GM10266 (cell line): ENCODE measurements at regions not wholly inside any gene's neighbourhood (a gene's known extent, or its start where the extent isn't known, plus 50 kb on each side); places are given as distances from the start of the nearest gene placed in this dataset.

ENCODE experiments used
- DNase-seq: peaks from one replicate; pipeline ENCODE4 v3.0.0; 2012; ENCODE audit errors: extremely low spot score
- TF ChIP-seq, protein P1 (sequence below): IDR thresholded peaks from 2 replicates; pipeline ENCODE4 v1.5.1; 2012; ENCODE audit warnings: mild to moderate bottlenecking, low read depth; ENCODE audit not compliant: control insufficient read depth, insufficient read depth; ENCODE audit errors: missing control alignments

DNA sequence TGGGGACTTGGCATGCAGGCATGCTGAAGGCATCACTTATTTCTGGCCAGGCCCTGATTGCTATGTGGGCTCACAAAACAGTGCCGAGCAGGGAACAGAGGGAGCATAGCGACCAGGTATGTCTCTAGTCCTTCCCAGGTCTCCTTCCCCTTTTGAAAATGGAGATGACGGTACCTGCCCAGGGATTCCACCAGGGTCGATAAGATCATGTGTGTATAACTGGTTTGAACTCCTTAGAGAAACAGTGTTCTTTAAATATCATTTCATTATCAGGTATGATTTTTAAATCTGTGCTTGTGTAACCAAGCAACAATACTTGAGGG, 280.6 kb downstream of the FOXO1 start:
- DNase-seq, result no peak
- TF ChIP-seq, protein P1, sequence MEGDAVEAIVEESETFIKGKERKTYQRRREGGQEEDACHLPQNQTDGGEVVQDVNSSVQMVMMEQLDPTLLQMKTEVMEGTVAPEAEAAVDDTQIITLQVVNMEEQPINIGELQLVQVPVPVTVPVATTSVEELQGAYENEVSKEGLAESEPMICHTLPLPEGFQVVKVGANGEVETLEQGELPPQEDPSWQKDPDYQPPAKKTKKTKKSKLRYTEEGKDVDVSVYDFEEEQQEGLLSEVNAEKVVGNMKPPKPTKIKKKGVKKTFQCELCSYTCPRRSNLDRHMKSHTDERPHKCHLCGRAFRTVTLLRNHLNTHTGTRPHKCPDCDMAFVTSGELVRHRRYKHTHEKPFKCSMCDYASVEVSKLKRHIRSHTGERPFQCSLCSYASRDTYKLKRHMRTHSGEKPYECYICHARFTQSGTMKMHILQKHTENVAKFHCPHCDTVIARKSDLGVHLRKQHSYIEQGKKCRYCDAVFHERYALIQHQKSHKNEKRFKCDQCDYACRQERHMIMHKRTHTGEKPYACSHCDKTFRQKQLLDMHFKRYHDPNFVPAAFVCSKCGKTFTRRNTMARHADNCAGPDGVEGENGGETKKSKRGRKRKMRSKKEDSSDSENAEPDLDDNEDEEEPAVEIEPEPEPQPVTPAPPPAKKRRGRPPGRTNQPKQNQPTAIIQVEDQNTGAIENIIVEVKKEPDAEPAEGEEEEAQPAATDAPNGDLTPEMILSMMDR, result no peak

DNA sequence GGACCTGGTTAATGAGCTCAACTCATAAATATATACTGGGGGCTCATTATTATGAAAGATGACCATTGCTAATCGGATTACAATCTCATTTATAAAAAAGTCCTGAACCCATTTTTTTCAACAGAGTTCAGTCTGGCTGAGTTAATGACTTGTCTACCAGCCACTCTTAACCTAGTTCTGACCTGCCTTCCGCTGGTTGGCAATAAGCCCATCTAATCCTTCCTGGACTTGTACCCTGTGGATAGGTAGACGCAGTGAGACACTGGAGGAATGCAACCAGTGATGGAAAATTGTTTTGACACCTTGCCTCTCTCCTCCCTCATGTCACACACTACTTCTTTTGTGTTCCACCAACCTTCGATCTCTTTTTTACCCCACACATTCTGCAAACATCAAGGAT, 279.9 kb downstream of the FOXO1 start:
- DNase-seq, result no peak
- TF ChIP-seq, protein P1, result no peak

DNA sequence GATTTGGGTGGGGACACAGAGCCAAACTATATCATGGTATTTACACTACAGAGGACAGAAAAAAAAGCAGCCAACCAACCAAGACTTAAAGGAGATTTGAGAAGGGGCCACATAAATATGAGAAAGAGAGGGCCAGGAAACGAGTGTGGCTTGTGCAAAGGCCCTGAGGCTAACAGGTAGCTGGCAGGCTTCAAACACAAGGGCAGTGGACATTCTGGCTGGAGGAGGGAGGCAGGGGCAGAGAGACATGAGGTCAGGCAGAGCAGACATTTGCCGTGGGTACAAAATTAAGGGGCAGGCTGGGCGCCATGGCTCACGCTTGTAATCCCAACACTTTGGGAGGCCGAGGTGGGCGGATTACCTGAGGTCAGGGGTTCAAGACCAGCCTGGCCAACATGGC, 278.7 kb downstream of the FOXO1 start:
- DNase-seq, result no peak
- TF ChIP-seq, protein P1, result no peak

DNA sequence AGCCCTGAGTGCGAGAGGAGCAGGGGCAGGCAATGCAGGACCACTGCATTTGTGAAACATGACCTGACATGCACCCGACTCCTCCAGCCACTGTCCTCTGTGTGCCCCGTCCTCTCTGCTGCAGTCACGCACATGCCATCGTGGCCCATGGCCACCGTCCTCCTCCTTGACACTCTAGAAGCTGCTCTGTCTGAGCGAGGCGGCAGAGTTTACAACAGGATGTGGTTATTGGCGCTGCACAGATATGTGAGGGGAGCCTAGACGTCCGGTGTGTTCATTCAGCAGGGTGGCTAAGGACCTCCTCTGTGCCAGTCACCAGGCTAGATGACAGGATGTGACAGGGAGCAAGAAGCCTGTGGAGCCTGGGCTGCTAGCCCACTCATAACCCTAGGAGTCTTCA, 277.8 kb downstream of the FOXO1 start:
- peak; percentile 71 for DNase-seq
- TF ChIP-seq, protein P1, result no peak

DNA sequence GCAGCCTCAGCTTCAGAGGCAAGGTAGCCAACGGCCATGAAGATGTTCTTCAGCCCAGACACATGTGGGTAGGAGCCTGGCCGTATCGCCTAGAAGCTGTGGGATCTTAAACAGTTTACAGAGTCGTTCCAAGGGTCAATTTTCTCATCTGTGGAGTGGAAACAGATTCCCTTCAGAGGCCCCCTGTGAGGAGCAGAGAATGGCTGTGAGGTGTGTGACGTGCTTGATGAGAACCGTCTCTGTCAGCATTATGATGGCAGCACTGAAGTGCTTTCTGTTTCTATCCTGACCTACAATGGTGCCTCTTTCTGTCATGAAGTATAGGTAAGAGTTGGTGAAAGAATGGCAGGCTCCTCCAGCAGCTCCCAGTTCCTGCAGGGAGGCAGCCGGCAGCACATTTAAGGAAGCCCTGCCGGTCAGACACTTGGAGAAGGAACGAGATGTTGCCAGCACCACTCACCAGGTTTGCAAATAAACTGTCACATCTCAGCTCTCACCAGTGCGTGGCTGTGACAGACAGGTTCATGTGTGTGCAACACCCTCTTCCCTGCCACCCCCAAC, 277.3 kb downstream of the FOXO1 start:
- TF ChIP-seq, protein P1, result no peak
- no peak for DNase-seq

DNA sequence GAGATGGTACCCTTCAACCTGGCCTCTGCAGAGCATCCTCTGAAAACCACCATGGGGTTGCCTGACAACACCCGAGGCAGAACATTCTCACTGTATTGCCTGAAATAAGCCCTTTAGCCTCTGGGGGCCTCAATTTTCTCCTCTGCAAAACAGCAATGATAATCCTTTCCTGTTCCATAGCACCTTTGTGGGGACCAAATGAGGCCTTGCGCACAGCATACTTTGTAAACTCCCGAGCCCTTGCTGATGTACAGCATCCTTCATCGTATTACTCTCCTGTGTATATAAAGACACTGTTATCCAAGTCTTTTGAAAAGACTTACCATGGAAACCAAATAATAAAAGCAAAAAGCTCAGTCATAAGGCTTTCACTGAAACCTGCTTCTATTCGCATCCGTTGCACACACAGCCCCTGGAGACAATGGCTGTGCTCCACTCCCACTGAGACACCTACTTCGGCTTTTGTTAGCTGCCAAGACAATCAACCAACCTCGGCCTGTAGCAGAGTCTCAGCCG, 276.0 kb downstream of the FOXO1 start:
- no peak for DNase-seq
- TF ChIP-seq, protein P1, result no peak

DNA sequence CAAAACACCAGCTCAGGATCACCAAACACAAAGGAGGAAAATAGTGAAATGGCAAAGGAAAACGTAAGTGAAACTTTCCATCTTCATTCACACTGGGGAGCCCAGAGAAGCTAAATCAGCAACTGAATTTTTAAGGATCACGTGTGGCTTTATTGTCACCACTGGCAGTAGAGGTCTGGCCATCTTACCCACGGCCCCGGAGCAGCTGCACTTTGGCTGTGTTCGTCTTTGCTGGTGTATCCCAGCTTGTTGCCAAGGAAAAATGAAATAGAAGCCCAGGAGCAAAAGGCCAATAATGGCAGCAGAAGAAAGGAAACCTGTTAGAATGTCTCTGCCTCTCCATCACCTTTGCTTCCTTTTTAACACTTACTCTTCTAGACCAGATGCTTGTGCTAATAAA, 274.7 kb downstream of the FOXO1 start:
- no peak for DNase-seq
- TF ChIP-seq, protein P1, result no peak
